Pancreas (tissue), 10 donors: ENCODE measurements at regions not wholly inside any gene's neighbourhood (a gene's known extent, or its start where the extent isn't known, plus 50 kb on each side); places are given as distances from the start of the nearest gene placed in this dataset.
A peak's percentile ranks its signal among the peaks of the same experiment; 100 is the strongest.

Experiments used
- ATAC-seq, 4 donors: fragments of 200-7000 bp; cut with Tn5 transposase; one replicate each; pipeline versions ENCODE4 v1.8.0 to v1.9.1; 2020; ENCODE audit warnings: mild to moderate bottlenecking in 4 of 4, moderate library complexity in 4 of 4
- DNase-seq, 6 donors: peaks; one replicate each; pipeline ENCODE4 v3.0.0-alpha.2; 2020
- FAIRE-seq: peaks from 2 replicates; lab custom pipeline; 2012; peaks lifted over from hg19 to GRCh38; lab: Jason Lieb, UNC
- H3K27ac ChIP-seq, 4 donors: fragments of 200-600 bp; sonication (generic); 1 replicate in 3 of 4; 2 replicates in 1 of 4; pipeline versions ENCODE4 v1.5.0 to v1.8.0; 2020
- H3K27me3 ChIP-seq, 4 donors: fragments of 200-600 bp; one replicate each; pipeline ENCODE4 v1.8.0; 2021
- H3K36me3 ChIP-seq, 3 donors: fragments of 200-600 bp; sonication (generic) in 1 of 3; one replicate each; pipeline versions ENCODE4 v1.5.0 to v1.8.0; 2020 to 2021
- H3K4me1 ChIP-seq, 3 donors: fragments of 200-600 bp; one replicate each; pipeline ENCODE4 v1.8.0; 2021
- H3K4me3 ChIP-seq, 4 donors: fragments of 200-600 bp; sonication (generic) in 2 of 4; one replicate each; pipeline versions ENCODE4 v1.5.0 to v1.8.0; 2020 to 2021
- H3K9me3 ChIP-seq, 4 donors: fragments of 200-600 bp; one replicate each; pipeline ENCODE4 v1.8.0; 2021
- CTCF ChIP-seq, 4 donors: fragments of 200-600 bp; sonication (generic) in 3 of 4; IDR thresholded peaks; one replicate each; pipeline versions ENCODE4 v1.5.0 to v1.8.0; 2021; ENCODE audit warnings: antibody characterized with exemption in 4 of 4
- WGBS, 2 donors: extraction: QIAGEN DNeasy Blood & Tissue Kit; methylation state at CpG; one replicate each; pipeline ENCODE4 v1.1.7; 2013; 5-methylcytosine and 5-hydroxymethylcytosine counted together
- intact Hi-C, 3 donors: fragments of 100-400 bp; cut with DNase I; formaldehyde crosslinking; loops; one replicate each; pipeline versions ENCODE4 v1.11.1 to v1.14.2; 2022
- donor health status: healthy with polysubstance abuse.
- donor health status: DM: no; HTN: no; CAD: no; lungs with moderate emphysema.
- donor health status: DM: no; HTN: no; CAD: no.
- donor health status: control.
- donor health status: control.
- donor health status: Bipolar disorder and iron deficiency.
- donor health status: DM: yes; HTN: yes; CAD: no.
- donor health status: DM: no; HTN: no; CAD: no.
- donor health status: DM: no; HTN: no; CAD: no.
- donor health status: DM: yes; HTN: yes; CAD: no.

- H3K4me1 ChIP-seq = no peaks in the 10 kb centered on the region
- no peaks in the 10 kb centered on the region for H3K27me3 ChIP-seq
- intact Hi-C loops = no loop called here
- H3K9me3 ChIP-seq = no peaks in the 10 kb centered on the region
- DNase-seq (no peak), FAIRE-seq (no peak), ATAC-seq (no peak)
- TF ChIP-seq CTCF (IDR thresholded peaks at IDR 0.05) = no peak
- no peak overlapping the region for H3K27ac ChIP-seq
- H3K4me3 ChIP-seq = no peak overlapping the region
- WGBS, 2 donors = 37 to 38% methylated on average over 7 of the region's 7 CpGs
- no peaks in the 10 kb centered on the region for H3K36me3 ChIP-seq
Observed at GRCh38 chr1:13878021-13878420, 178.0 kb downstream of the PRDM2 start.

- FAIRE-seq (no peak), DNase-seq (no peak), ATAC-seq (no peak)
- Histone ChIP-seq H3K4me1 (no peaks in the 10 kb centered on the region), H3K9me3 (no peaks in the 10 kb centered on the region), H3K27ac (no peak overlapping the region), H3K27me3 (no peaks in the 10 kb centered on the region), H3K4me3 (no peak overlapping the region), H3K36me3 (no peaks in the 10 kb centered on the region)
- no peak for TF ChIP-seq CTCF (IDR thresholded peaks at IDR 0.05)
- intact Hi-C loops = no loop called here
- WGBS, 2 donors = 78 to 79% methylated on average over 9 of the region's 9 CpGs
Observed at GRCh38 chr1:13878451-13878850, 178.5 kb downstream of the PRDM2 start.

GRCh38 chr1:13881385-13882088, 181.5 kb downstream of the PRDM2 start:
- no peak for FAIRE-seq
- intact Hi-C loops = no loop called here

GRCh38 chr1:13888351-13888986, 188.5 kb downstream of the PRDM2 start:
- peaks cover 0 to 8% (median 1%) of the 10 kb centered on the region in 4 donors for H3K27me3 ChIP-seq
- H3K4me1 ChIP-seq = peaks cover 0 to 8% (median 6%) of the 10 kb centered on the region in 3 donors
- TF ChIP-seq CTCF (IDR thresholded peaks at IDR 0.05) = no peak
- ATAC-seq (peak in 2 of 4 donors; percentile 37 to 66), FAIRE-seq (no peak), DNase-seq (peak in 2 of 6 donors; percentile 8 to 17)
- no peak overlapping the region for H3K27ac ChIP-seq
- H3K9me3 ChIP-seq = no peaks in the 10 kb centered on the region
- intact Hi-C loops = no loop called here
- H3K36me3 ChIP-seq = no peaks in the 10 kb centered on the region
- no peak overlapping the region for H3K4me3 ChIP-seq
- 29 to 31% methylated on average over 10 of the region's 10 CpGs for WGBS, 2 donors

More at GRCh38 chr1:13881385-13882088, 181.5 kb downstream of the PRDM2 start:
- no peak for TF ChIP-seq CTCF (IDR thresholded peaks at IDR 0.05)
- Histone ChIP-seq H3K4me1 (no peaks in the 10 kb centered on the region), H3K27ac (no peak overlapping the region), H3K4me3 (no peak overlapping the region), H3K27me3 (no peaks in the 10 kb centered on the region), H3K36me3 (no peaks in the 10 kb centered on the region), H3K9me3 (no peaks in the 10 kb centered on the region)
- DNase-seq (no peak), ATAC-seq (no peak)
- WGBS, 2 donors = 75 to 95% methylated on average over 5 of the region's 5 CpGs

GRCh38 chr1:13889495-13889894, 189.5 kb downstream of the PRDM2 start:
- Histone ChIP-seq H3K27ac (no peak overlapping the region), H3K4me3 (no peak overlapping the region), H3K36me3 (no peaks in the 10 kb centered on the region), H3K27me3 (peaks cover 0 to 8% (median 1%) of the 10 kb centered on the region in 4 donors), H3K4me1 (peaks cover 0 to 8% (median 6%) of the 10 kb centered on the region in 3 donors), H3K9me3 (no peaks in the 10 kb centered on the region)
- FAIRE-seq = no peak
- DNase-seq = no peak
- no peak for TF ChIP-seq CTCF (IDR thresholded peaks at IDR 0.05)
- intact Hi-C loops = no loop called here
- no peak for ATAC-seq
- 73 to 76% methylated on average over 3 of the region's 3 CpGs for WGBS, 2 donors
